SW480 (cell line): ENCODE measurements at regions not wholly inside any gene's neighbourhood (a gene's known extent, or its start where the extent isn't known, plus 50 kb on each side); places are given as distances from the start of the nearest gene placed in this dataset.
"Not testable (repeated sequence)": the region's sequence is repeated elsewhere in the genome, so short reads cannot be mapped to it uniquely, and the experiment has no call there.

ENCODE experiments used
- DNase-seq: peaks from one replicate; pipeline ENCODE4 v3.0.0-alpha.2; 2016; ENCODE audit warnings: low spot score

- no peak for DNase-seq
These were observed 136.2 kb upstream of the DUSP10 start for GRCh38 chr1:221878134-221878533.

DNA sequence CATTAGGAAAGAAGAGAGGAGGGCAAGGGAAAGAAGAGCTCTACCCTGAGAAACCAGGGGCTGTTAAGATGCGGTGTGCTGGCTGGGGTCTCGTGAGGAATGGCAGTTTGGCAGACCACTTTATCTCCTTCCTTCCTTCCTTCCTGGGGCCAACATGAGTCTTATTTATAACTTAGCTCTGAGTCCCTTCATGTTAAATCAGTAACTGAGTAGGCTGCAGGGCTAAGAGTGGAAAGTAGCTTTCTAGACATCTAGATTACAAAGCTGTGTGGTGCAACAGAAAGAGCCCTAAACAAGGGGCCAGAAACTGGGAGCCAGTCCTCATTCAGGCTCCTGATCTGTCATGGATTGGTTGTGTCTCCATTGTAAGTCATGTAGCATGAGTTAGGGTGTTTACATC, 135.4 kb upstream of the DUSP10 start:
- no peak for DNase-seq

DNA sequence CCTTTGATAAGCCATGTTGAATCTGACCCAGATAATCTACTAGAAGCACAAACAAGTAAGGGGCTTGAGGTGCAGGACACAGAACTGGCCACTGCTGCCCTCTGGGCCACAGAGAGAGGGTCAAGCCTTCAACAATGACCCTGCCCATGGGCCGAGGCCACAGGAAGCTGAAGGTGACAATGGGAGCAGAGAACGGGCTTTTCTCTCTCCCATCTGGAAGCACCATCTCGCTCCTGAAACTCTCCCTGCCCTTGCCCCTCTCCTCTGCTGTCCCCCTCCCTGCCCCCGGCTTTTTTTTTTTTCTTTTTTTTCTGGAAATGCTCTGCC, 133.1 kb upstream of the DUSP10 start:
- no peak for DNase-seq

DNA sequence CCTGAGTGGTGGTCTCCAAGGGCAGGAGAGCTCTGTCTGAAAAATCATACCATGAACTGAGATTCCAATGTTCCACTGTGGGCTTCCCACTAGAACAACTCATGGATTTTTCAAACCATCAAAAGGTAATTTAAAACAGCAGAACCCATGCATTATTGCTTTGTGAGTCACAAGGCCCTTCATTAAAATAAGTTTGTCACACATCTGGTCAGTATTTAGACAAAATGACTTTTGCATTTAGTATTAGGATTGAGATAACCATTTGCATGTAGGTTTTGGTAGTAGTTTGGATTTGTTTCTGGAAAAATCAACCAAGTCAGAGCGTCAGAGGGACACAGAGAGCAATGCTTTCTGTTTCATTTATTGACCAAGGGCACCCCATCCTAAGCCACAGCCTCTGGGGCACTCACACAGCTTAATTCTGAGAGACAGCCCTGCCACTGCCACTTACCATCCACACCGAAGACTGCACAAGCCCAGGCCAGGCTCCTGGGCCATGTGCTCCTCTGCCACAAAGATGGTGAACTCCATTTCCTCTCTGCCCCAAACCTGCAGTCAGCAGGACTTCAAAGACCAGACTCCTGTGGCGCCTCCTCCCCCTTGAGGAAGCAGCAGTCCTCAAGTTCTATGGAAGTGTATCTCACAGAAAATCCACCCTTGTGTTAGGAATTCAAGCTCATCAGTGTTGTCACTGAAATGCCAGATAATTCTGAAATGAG, 132.6 kb upstream of the DUSP10 start:
- DNase-seq: no peak

DNA sequence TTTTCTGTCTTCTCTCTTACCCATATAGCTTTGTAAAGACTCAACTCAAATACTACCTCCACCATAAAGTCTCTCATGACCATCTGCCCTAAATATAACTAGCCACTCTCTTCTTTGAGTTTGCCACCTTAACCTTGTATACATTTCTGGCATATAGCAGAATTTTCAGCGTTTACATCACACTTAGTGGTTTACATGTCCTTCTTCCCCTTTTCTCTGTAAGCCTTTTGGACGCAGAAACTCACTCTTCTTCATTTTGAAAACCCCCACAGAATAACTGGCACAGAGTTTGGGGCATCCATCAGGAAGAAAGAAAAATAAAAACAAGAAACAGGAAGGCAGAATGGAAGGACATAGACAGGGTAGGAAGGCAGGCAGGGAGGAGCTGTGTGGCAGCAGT, 131.8 kb upstream of the DUSP10 start:
- DNase-seq: no peak

DNA sequence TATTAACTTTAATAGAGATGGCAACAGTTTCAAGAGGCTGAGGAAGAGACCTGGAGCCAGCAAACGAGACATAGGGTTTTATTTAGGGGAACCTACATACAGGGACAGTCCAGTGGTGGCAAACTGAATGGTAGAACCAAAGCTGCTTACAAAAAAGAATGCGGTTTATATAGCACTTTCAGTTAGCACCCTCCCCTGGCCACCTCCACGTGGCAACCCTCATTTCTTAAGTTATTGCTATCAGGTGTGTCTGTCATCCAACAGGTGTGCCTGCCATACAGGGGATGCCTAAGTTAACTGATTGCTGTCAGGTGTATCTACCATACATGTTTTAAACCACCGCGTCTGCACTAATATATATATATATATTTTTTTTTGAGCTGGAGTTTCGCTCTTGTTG, 129.2 kb upstream of the DUSP10 start:
- no peak for DNase-seq

GRCh38 chr1:221869779-221870178, 127.9 kb upstream of the DUSP10 start:
- DNase-seq: no peak

DNA sequence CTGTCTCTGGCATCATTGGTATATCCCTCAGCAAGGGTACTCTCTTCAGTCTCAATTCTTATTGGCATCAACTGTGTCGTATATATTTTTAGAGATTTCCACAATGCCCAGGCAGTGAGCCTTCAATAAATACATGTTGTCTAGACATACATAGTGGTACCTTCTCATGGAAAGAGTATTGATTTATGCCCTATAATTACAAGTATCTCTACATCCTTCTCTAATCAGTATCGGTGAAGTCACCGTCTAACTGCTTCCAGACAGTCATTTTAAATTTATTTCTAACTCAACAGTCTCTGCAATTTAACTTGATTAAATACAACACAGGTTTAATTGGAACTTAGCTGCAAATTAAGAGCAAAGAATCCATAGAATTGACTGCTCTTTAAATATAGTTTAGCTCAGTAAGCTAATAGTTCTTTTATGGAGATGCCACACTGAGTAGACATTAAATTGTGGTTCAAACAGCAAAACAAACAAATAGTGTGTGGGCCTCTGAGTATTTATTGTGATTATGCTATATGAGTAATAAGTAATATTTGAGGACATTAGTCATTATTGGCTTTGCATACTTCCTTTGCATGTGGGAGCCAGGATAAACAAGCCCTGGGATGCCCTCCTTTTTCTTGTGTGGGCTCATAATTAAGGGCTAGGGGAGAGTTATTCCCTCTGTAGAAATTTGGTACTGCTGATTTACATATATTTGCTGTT, 126.9 kb upstream of the DUSP10 start:
- DNase-seq: peak; percentile 24

DNA sequence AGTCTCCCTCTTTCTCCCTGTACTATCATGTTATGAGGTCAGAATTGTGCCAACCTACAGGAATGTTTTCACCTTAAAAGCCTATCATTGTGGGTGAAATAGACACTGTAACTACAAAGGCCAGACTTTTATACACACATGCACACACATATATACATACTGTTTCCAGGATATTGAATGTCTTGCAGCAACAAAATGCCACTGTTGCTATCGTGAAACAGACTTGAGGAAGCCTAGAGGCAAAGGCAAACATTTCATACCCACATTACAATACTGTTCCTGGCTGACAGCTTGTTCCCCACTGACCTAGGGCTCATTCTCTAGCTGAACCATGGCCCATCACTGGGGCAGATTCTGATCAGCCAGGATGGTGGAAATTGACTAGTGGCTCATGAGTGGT, 125.1 kb upstream of the DUSP10 start:
- no peak for DNase-seq

GRCh38 chr1:221865808-221866207, 123.9 kb upstream of the DUSP10 start:
- DNase-seq: no peak

- DNase-seq: no peak
These were observed 121.7 kb upstream of the DUSP10 start for GRCh38 chr1:221863635-221864034.

DNA sequence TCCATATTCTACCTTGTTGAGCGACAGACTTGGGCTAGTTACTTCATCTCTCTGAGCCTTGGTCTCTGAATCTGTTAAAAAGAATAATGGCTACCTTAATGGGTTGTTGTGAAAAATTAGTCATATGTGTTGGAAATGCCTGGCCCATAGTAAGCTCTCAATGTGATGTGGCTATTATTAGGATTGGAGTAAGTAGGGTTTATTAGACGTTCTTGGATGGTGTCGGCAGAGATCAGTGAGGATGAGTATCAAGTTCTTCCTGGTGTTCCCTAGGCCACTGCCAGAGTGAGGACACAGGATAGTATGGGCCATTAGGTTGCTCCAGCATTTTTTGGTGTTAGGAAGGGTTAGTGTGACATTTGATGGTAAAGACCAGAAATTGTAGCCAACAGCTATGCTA, 121.1 kb upstream of the DUSP10 start:
- no peak for DNase-seq

DNA sequence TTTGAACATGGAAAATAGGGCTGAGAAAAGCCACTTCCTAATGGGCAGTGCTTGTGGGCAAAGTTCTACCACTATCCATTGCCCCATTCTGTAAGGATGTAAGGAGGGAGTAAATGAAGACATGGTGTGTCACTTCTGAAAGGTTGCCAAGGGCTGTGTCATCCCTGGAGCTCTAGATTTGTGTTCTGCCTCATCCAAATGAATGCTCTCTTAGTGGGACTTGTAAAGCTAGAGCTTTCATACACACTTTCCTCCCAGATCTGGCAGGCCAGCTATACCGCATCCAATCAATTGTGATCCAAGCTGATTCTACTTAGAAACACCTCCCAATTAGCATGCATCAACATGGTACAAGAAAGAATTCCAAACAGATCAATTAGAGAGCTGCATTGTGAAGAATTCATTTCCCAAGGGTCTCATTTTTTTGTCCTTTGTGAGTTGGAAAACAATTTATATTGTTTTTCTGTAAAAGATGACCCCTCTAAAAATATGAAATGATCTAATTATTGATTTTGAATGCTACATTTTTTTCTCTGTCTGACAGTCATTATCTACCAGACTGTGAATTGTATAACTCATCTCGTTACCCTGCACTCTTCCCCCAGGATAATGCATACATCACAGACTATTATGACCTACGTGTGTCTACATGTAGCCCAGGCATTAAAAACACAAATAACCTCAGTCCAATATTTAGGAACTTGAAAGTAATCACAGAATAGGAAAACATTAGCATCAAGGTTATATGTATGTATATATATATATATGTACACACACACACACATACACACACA, 117.1 kb upstream of the DUSP10 start:
- DNase-seq: no peak

- DNase-seq: not testable (repeated sequence)
These were observed 115.2 kb upstream of the DUSP10 start for GRCh38 chr1:221857094-221857444.

GRCh38 chr1:221856228-221857093, 114.6 kb upstream of the DUSP10 start:
- DNase-seq: no peak

DNA sequence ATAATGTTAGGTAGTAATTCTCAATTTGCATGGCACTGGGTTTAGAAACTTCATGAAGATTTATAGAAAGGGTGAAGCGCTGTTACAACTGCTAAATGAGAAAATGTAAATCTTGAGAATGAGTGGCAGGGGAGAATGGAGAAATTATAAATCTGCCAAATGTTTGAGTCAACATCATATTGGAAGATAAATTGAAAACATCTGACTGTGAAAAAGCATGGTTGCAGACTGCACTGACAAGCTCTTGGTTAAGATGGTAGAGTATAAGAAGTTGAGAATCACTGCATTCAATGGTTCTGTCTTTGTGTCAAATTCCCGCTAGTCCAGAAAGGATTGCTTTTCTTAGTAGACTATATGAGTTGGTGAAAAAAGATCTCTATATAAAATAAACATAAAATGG, 113.3 kb upstream of the DUSP10 start:
- DNase-seq: no peak

GRCh38 chr1:221851336-221851735, 109.4 kb upstream of the DUSP10 start:
- DNase-seq: no peak

GRCh38 chr1:221850470-221851187, 108.7 kb upstream of the DUSP10 start:
- DNase-seq: no peak

- DNase-seq: no peak
These were observed 108.0 kb upstream of the DUSP10 start for GRCh38 chr1:221849897-221850296.

GRCh38 chr1:221849110-221849509, 107.2 kb upstream of the DUSP10 start:
- no peak for DNase-seq

- no peak for DNase-seq
These were observed 105.8 kb upstream of the DUSP10 start for GRCh38 chr1:221847676-221848075.
